NK-92 treated with Interleukin-12 subunit alpha and Interleukin-12 subunit beta, amount 100 ng/mL, for 24 hours (cell line): ENCODE measurements at regions not wholly inside any gene's neighbourhood (a gene's known extent, or its start where the extent isn't known, plus 50 kb on each side); places are given as distances from the start of the nearest gene placed in this dataset.
"Not testable (repeated sequence)": the region's sequence is repeated elsewhere in the genome, so short reads cannot be mapped to it uniquely, and the experiment has no call there.

Experiments
- DNase-seq: peaks from one replicate; lab custom pipeline; 2025; lab: John Stamatoyannopoulos, UW

- no peak for DNase-seq
These were observed 171.9 kb upstream of the ELL2 start for GRCh38 chr5:96133341-96134079.

GRCh38 chr5:96129276-96129675 lies 167.6 kb upstream of the ELL2 start:
- no peak for DNase-seq

GRCh38 chr5:96128204-96128864 lies 166.7 kb upstream of the ELL2 start:
- no peak for DNase-seq

- DNase-seq: no peak
These were observed 165.9 kb upstream of the ELL2 start for GRCh38 chr5:96127538-96127937.

- no peak for DNase-seq
These were observed 163.7 kb upstream of the ELL2 start for GRCh38 chr5:96125231-96125891.

GRCh38 chr5:96124589-96124988 lies 162.9 kb upstream of the ELL2 start:
- no peak for DNase-seq

GRCh38 chr5:96123418-96123817 lies 161.8 kb upstream of the ELL2 start:
- no peak for DNase-seq

- DNase-seq: no peak
These were observed 159.7 kb upstream of the ELL2 start for GRCh38 chr5:96121364-96121763.

- DNase-seq: no peak
These were observed 158.5 kb upstream of the ELL2 start for GRCh38 chr5:96120120-96120519.

GRCh38 chr5:96117771-96118651 lies 156.4 kb upstream of the ELL2 start:
- no peak for DNase-seq

- no peak for DNase-seq
These were observed 153.6 kb upstream of the ELL2 start for GRCh38 chr5:96115147-96115807.

GRCh38 chr5:96114736-96115135 lies 153.1 kb upstream of the ELL2 start:
- no peak for DNase-seq

- no peak for DNase-seq
These were observed 151.7 kb upstream of the ELL2 start for GRCh38 chr5:96113170-96113939.

GRCh38 chr5:96112703-96113102 lies 151.1 kb upstream of the ELL2 start:
- DNase-seq: no peak

GRCh38 chr5:96112123-96112670 lies 150.5 kb upstream of the ELL2 start:
- no peak for DNase-seq

- no peak for DNase-seq
These were observed 149.6 kb upstream of the ELL2 start for GRCh38 chr5:96111080-96111756.

GRCh38 chr5:96110300-96110699 lies 148.6 kb upstream of the ELL2 start:
- DNase-seq: no peak

GRCh38 chr5:96108629-96109028 lies 147.0 kb upstream of the ELL2 start:
- not testable (repeated sequence) for DNase-seq

GRCh38 chr5:96103829-96104228 lies 142.2 kb upstream of the ELL2 start:
- DNase-seq: not testable (repeated sequence)
